GM18508 (cell line): ENCODE measurements at regions not wholly inside any gene's neighbourhood (a gene's known extent, or its start where the extent isn't known, plus 50 kb on each side); places are given as distances from the start of the nearest gene placed in this dataset.
A peak's percentile ranks its signal among the peaks of the same experiment; 100 is the strongest.
"Not testable (repeated sequence)": the region's sequence is repeated elsewhere in the genome, so short reads cannot be mapped to it uniquely, and the experiment has no call there.

Experiments
- ATAC-seq: cut with Tn5 transposase; IDR thresholded peaks from one replicate; pipeline ENCODE4 v1.9.1; 2021; ENCODE audit warnings: moderate number of reproducible peaks; ENCODE audit not compliant: insufficient read depth, unreplicated experiment

DNA sequence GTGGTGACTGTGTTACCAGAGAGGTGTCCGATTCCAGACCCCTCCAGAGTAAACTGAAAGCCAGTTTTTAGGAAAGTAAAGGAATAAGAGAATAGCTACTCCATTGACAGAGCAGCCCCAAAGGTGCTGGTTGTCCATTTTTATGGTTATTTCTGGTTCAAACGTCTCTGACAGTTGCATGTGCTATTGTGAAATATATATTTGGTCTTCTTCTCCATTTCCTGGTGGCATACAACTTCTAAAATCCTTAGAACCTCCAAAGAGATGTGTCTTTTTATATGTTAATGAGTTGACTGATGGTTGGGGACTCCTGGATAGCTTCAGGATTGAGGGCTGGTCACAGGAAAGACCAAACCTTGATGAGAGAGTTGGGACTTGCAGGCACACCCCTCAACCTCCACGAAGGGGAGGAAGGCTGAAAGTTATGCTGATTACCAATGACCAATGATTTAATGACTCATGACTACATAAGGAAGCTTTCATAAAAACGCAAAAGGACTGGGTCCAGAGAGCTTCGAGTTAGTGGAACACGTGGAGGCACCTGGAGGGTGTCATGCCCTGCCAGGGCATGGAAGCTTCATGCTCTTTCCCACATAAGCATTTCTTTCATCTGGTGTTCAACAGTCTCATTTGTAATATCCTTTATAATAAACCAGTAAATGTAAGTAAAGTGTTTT lies 100.7 kb downstream of the SLC16A1 start:
- ATAC-seq, result no peak

DNA sequence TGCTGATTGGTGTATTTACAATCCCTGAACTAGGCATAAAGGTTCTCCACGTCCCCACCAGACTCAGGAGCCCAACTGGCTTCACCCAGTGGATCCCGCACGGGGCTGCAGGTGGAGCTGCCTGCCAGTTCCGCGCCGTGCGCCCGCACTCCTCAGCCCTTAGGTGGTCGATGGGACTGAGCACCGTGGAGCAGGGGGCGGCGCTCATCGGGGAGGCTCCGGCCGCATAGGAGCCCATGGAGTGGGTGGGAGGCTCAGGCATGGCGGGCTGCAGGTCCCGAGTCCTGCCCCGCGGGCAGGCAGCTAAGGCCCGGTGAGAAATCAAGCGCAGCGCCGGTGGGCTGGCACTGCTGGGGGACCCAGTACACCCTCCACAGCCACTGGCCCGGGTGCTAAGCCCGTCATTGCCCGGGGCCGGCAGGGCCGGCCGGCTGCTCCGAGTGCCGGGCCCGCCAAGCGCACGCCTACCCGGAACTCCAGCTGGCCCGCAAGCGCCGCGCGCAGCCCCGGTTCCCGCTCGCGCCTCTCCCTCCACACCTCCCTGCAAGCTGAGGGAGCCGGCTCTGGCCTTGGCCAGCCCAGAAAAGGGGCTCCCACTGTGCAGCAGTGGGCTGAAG lies 101.5 kb downstream of the SLC16A1 start:
- ATAC-seq, result not testable (repeated sequence)

- not testable (repeated sequence) for ATAC-seq
These were observed 102.1 kb downstream of the SLC16A1 start for GRCh38 chr1:112853915-112854314.

DNA sequence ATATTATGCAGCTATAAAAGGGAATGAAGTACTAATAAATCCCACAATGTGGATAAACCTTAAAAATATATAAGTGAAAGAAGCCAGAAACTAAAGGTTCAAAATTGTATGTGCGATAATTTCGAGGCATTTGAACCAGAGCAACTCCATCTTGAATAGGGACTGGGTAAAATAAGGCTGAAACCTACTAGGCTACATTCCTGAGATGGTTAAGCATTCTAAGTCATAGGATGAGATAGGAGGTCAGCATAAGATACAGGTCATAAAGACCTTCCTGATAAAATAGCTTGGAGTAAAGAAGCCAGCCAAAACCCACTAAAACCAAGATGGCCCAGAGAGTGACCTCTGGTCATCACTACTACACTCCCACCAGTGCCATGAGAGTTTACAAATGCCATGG lies 103.1 kb downstream of the SLC16A1 start:
- ATAC-seq, result no peak

- ATAC-seq, result no peak
These were observed 103.7 kb downstream of the SLC16A1 start for GRCh38 chr1:112852276-112852675.

GRCh38 chr1:112850034-112850757 lies 105.8 kb downstream of the SLC16A1 start:
- ATAC-seq, result no peak

- ATAC-seq, result no peak
These were observed 106.5 kb downstream of the SLC16A1 start for GRCh38 chr1:112849425-112850033.

GRCh38 chr1:112841825-112842224 lies 114.2 kb downstream of the SLC16A1 start:
- no peak for ATAC-seq

DNA sequence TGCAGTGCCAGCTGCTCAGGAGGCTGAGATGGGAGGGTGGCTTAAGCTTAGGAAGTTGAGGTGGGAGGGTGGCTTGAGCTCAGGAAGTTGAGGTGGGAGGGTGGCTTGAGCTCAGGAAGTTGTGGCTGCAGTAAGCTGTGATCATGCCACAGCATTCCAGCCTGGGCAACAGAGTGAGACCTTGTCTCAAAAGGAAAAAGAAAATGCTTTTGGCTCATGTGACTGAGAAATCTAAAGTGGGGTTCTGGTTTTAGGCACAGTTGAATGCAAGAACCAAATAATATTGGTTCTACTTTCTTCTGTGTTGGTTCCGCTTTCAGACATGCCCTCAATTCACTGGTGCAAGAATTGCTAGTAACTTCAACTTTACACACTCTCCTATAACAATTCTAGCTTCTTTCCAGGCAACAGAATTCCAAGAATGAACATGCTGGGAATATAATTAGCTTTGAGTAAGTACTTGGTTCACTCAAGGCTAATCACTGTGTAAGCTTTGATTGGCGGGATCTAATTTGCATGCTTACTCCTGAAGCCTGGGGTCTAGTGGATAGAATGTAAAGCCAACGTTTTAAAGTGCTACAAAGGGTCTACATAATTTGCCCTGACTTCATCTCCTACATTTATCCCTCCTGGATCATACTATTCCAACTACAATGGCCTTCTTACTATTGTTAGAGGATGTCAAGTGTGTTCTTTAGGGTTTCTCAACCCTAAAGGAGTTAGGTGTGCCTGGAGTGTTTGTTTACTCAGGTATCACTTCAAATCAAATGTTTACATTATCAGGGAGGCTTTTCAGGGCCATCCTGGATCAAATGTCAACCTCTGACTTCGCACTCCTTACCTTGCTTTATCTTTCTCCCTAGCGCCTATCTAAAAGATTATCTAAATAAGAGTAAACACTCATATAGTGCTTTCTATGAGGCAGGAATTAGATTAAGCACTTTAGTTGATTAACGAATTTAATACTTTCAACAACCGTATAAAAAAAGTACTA lies 115.1 kb downstream of the SLC16A1 start:
- ATAC-seq, result peak; percentile 67

- no peak for ATAC-seq
These were observed 119.4 kb downstream of the SLC16A1 start for GRCh38 chr1:112836642-112837041.

GRCh38 chr1:112833806-112834205 lies 118.7 kb upstream of the PPM1J start:
- no peak for ATAC-seq

DNA sequence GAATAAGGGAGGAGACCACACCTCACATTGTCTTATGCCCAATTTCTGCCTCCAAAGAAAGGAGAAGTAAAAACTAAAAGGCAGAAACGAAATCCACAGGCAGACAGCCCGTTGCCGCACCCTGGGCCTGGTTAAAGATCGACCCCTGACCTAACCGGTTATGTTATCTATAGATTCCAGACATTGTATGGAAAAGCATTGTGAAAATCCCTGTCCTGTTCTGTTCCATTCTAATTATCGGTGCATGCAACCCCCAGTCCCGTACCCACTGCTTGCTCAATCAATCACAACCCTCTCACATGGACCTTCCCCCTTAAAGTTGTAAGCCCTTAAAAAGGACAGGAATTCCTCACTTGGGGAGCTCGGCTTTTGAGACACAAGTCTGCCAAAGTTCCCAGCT lies 117.1 kb upstream of the PPM1J start:
- ATAC-seq, result not testable (repeated sequence)

- ATAC-seq, result not testable (repeated sequence)
These were observed 114.6 kb upstream of the PPM1J start for GRCh38 chr1:112829691-112830090.

DNA sequence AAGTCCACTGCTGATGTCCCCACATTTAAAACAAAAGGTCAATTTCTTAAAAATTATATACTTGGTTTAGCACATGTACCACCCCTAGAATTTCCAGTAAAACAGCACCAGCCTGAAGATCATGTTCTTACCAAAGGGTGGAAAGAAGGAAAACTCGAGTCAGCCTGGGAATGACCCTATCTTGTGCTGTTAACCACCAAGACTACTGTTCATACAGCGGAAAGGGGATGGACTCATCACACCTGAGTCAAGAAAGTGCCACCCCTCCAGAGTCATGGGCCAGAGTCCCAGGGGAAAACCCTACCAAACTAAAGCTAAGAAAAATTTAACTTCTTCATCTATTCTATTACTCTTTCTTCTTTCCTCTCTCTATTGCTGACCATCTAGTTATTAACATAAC lies 113.6 kb upstream of the PPM1J start:
- ATAC-seq, result no peak

- ATAC-seq, result not testable (repeated sequence)
These were observed 112.3 kb upstream of the PPM1J start for GRCh38 chr1:112827391-112827790.

DNA sequence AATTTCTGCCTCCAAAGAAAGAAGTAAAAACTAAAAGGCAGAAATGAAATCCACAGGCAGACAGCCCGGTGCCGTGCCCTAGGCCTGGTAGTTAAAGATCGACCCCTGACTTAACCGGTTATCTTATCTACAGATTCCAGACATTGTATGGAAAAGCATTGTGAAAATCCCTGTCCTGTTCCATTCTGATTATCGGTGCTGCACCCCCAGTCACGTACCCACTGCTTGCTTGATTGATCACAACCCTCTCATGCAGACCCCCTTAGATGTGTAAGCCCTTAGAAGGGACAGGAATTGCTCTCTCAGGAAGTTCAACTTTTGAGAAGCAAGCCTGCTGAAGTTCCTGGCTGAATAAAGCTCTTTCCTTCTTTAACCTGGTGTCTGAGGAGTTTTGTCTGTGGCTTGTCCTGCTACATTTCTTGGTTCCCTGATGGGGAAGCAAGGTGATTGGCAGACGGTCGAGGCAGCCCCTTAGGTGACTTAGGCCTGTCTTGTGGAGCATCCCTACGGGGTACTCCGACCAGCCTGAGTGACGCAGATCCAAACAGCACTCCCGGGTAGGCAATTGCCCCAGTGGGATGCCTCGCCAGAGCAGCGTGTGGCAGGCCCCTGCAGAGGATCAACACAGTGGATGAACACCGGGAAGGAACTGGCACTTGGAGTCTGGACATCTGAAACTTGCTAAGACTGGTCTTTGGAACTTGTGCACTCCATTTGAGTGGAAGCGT lies 111.2 kb upstream of the PPM1J start:
- ATAC-seq, result no peak

- not testable (repeated sequence) for ATAC-seq
These were observed 110.6 kb upstream of the PPM1J start for GRCh38 chr1:112825563-112826216.

DNA sequence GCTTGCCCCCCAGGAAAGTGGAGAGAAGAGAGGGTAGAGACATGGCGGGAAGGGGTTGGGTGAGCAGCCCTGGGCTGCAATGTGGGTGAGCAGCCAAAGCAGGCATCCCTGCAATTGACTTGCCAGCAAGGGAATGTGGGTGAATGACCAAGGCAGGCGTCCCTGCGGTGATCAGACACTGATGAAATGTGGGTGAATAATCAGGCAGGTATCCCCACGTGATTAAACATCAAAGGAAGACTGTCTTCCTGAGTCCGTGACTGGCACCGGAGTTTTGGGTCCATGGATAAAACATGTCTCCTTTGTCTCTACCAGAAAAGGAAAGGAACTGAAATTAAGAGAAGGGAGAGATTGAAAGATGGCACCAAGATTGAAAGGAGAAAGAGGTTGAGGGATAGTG lies 109.9 kb upstream of the PPM1J start:
- ATAC-seq, result not testable (repeated sequence)
